ENCODE measurements at regions not wholly inside any gene's neighbourhood (a gene's known extent, or its start where the extent isn't known, plus 50 kb on each side); places are given as distances from the start of the nearest gene placed in this dataset.

- TF ChIP-seq CTCF (IDR thresholded peaks at IDR 0.05; ENCODE audit: low read depth, low read length) = no peak
- H3K4me3 ChIP-seq (ENCODE audit: low read depth, low read length) = no peak overlapping the region
Observed at GRCh38 chr15:96701443-96701842, 370.9 kb downstream of the NR2F2 start.

- H3K4me3 ChIP-seq (ENCODE audit: low read depth, low read length) = no peak overlapping the region
- no peak for TF ChIP-seq CTCF (IDR thresholded peaks at IDR 0.05; ENCODE audit: low read depth, low read length)
Observed at GRCh38 chr15:96701877-96702276, 371.4 kb downstream of the NR2F2 start.

DNA sequence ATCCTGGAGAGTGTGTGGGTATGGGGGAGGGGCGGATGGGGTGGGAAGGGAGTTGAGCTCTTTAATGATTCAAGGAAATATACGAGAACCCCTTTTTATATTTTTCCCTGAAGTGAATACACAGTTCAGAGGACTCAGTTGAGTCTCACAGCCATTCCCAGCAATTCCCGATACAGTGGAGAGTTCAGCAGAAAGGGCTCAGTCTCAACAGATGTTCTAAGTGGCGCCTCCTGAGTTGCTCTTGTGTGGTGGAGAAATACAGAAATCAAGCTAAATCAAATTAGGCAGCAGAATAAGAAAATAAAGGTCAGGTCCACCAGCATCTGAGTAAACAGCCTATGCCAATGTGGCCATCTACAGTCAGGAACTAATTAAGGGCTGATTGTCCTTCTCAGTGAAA is 372.1 kb downstream of the NR2F2 start:
- TF ChIP-seq CTCF (IDR thresholded peaks at IDR 0.05; ENCODE audit: low read depth, low read length) = no peak
- H3K4me3 ChIP-seq (ENCODE audit: low read depth, low read length) = no peak overlapping the region

GRCh38 chr15:96703091-96703490 is 372.6 kb downstream of the NR2F2 start:
- H3K4me3 ChIP-seq (ENCODE audit: low read depth, low read length) = no peak overlapping the region

GRCh38 chr15:96703794-96704550 is 373.5 kb downstream of the NR2F2 start:
- no peak for TF ChIP-seq CTCF (IDR thresholded peaks at IDR 0.05; ENCODE audit: low read depth, low read length)
- no peak overlapping the region for H3K4me3 ChIP-seq (ENCODE audit: low read depth, low read length)

More at GRCh38 chr15:96703091-96703490, 372.6 kb downstream of the NR2F2 start:
- no peak for TF ChIP-seq CTCF (IDR thresholded peaks at IDR 0.05; ENCODE audit: low read depth, low read length)

DNA sequence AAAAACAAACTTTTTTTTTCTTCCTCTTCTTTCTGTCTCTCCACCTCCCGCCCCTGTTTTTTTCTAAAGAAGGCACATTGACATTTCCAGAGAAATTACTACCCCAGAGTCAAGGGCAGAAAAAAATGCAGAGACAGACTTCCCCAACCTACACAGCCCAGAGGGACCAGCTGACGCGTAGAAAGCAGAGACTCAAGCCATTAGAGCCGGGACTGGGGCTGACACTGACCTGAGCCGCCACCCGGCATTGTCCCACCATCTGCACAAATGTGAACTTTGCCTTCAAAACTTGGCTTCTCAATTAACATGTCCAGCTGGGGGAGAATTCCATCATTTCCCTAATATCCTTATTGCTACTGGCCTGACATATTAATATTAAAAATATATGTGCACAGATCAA is 385.6 kb downstream of the NR2F2 start:
- H3K4me3 ChIP-seq (ENCODE audit: low read depth, low read length) = no peak overlapping the region
- no peak for TF ChIP-seq CTCF (IDR thresholded peaks at IDR 0.05; ENCODE audit: low read depth, low read length)

DNA sequence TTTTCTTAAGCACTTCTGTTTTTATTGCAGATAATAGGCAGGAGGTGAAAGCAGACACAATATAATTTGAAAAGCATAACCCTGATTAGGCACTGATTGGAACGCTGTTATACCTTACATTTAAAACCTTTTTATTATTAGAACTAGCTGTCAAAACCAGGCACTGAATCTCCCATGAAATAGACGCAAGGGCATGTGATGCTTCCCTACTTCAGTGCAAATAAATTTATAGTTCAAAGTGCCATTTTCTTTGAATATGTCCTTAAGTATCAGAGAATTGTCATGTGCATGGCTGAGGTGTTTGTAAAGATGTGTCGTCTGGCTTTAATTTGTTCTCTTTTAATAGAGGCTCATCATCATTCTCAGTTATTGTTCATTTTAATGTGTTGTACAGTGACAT is 386.0 kb downstream of the NR2F2 start:
- H3K4me3 ChIP-seq (ENCODE audit: low read depth, low read length) = no peak overlapping the region
- no peak for TF ChIP-seq CTCF (IDR thresholded peaks at IDR 0.05; ENCODE audit: low read depth, low read length)

Data from WI38 (cell line).